OCI-LY3 (cell line): ENCODE measurements at regions not wholly inside any gene's neighbourhood (a gene's known extent, or its start where the extent isn't known, plus 50 kb on each side); places are given as distances from the start of the nearest gene placed in this dataset.

ENCODE experiments used
- CTCF ChIP-seq: fragments of 200-600, 300-600 bp; sonication (generic); IDR thresholded peaks from 2 replicates; pipeline ENCODE4 v1.5.1; 2014; ENCODE audit warnings: antibody characterized with exemption, low read length, low read depth
- EZH2phosphoT487 ChIP-seq: fragments of 200-600 bp; shearing (Covaris generic); IDR thresholded peaks from 2 replicates; pipeline ENCODE4 v1.6.1; 2018; ENCODE audit warnings: antibody characterized with exemption, mixed run types, low read depth

- TF ChIP-seq CTCF (no peak), EZH2phosphoT487 (no peak)
Observed at GRCh38 chr4:67320645-67321044, 224.7 kb downstream of the CENPC start.
